ENCODE measurements at regions not wholly inside any gene's neighbourhood (a gene's known extent, or its start where the extent isn't known, plus 50 kb on each side); places are given as distances from the start of the nearest gene placed in this dataset.

GRCh38 chr2:187171318-187171717 is 276.7 kb downstream of the CALCRL start:
- Histone ChIP-seq H3K4me3 (replicated peaks in 1 of 3; ENCODE audit: low read depth in 2 of 3, low read length in 3 of 3) (no peak overlapping the region), H3K79me2 (ENCODE audit: insufficient read depth, low read length) (no peaks in the 10 kb centered on the region), H3K4me1 (ENCODE audit: control insufficient read depth in 1 of 2, insufficient read depth in 2 of 2, low read length in 2 of 2) (peaks cover 11 to 16% of the 10 kb centered on the region in 2 donors), H3K4me2 (replicated peaks; ENCODE audit: extremely low read depth, low read length, poor library complexity, severe bottlenecking) (no peak overlapping the region), H4K20me1 (ENCODE audit: insufficient read depth, low read length) (no peaks in the 10 kb centered on the region), H3K27me3 (ENCODE audit: control insufficient read depth in 2 of 2, insufficient read depth in 2 of 2, low read length in 2 of 2) (no peaks in the 10 kb centered on the region), H3K9me3 (replicated peaks in 1 of 2; ENCODE audit: control insufficient read depth in 1 of 2, insufficient read depth in 1 of 2, low read length in 2 of 2) (peaks cover 0 to 7% of the 10 kb centered on the region in 2 donors), H3K9ac (ENCODE audit: insufficient read depth, low read length, poor library complexity, severe bottlenecking) (no peak overlapping the region), H3K36me3 (replicated peaks in 1 of 2; ENCODE audit: control insufficient read depth in 1 of 2, insufficient read depth in 2 of 2, low read length in 2 of 2) (no peaks in the 10 kb centered on the region), H3K27ac (ENCODE audit: low read depth in 1 of 2, low read length in 2 of 2) (no peak overlapping the region), H2AFZ (ENCODE audit: insufficient read depth, low read depth, low read length, poor library complexity, severe bottlenecking) (no peak overlapping the region)
- DNase-seq = no peak
- Mint-ChIP-seq H3K9me3 (peaks cover 3 to 22% (median 8%) of the 10 kb centered on the region in 7 donors), H3K27me3 (ENCODE audit: low read depth in 3 of 3) (no peaks in the 10 kb centered on the region), H3K4me3 (no peak overlapping the region), H3K4me1 (peaks cover 16% of the 10 kb centered on the region), H3K27ac (peak overlapping the region in 2 of 7 donors; percentile 30 to 37), H3K36me3 (no peaks in the 10 kb centered on the region)
- intact Hi-C loops (cut with micrococcal nuclease) = no loop called here
- no CpG with 5 or more reads among the region's 3 CpGs for WGBS (ENCODE audit: insufficient coverage)
- no peak for TF ChIP-seq CTCF (IDR thresholded peaks at IDR 0.05)

- no peak for TF ChIP-seq CTCF (IDR thresholded peaks at IDR 0.05)
- no peak overlapping the region for H3K4me3 ChIP-seq (replicated peaks in 1 of 3; ENCODE audit: low read depth in 2 of 3, low read length in 3 of 3)
- peaks cover 0 to 4% of the 10 kb centered on the region in 2 donors for H3K9me3 ChIP-seq (replicated peaks in 1 of 2; ENCODE audit: control insufficient read depth in 1 of 2, insufficient read depth in 1 of 2, low read length in 2 of 2)
- Mint-ChIP-seq H3K36me3 (no peaks in the 10 kb centered on the region), H3K9me3 (peaks cover 3 to 16% (median 6%) of the 10 kb centered on the region in 7 donors), H3K27me3 (ENCODE audit: low read depth in 3 of 3) (no peaks in the 10 kb centered on the region), H3K4me3 (no peak overlapping the region), H3K4me1 (peaks cover 16% of the 10 kb centered on the region), H3K27ac (peak overlapping the region; percentile 42 to 96 (median 90))
- no peak overlapping the region for H3K9ac ChIP-seq (ENCODE audit: insufficient read depth, low read length, poor library complexity, severe bottlenecking)
- no peaks in the 10 kb centered on the region for H3K27me3 ChIP-seq (ENCODE audit: control insufficient read depth in 2 of 2, insufficient read depth in 2 of 2, low read length in 2 of 2)
- peak overlapping the region in 1 of 2 donors; percentile 63 for H3K27ac ChIP-seq (ENCODE audit: low read depth in 1 of 2, low read length in 2 of 2)
- no peak overlapping the region for H3K4me2 ChIP-seq (replicated peaks; ENCODE audit: extremely low read depth, low read length, poor library complexity, severe bottlenecking)
- no peaks in the 10 kb centered on the region for H3K36me3 ChIP-seq (replicated peaks in 1 of 2; ENCODE audit: control insufficient read depth in 1 of 2, insufficient read depth in 2 of 2, low read length in 2 of 2)
- no peak overlapping the region for H2AFZ ChIP-seq (ENCODE audit: insufficient read depth, low read depth, low read length, poor library complexity, severe bottlenecking)
- peaks cover 11 to 16% of the 10 kb centered on the region in 2 donors for H3K4me1 ChIP-seq (ENCODE audit: control insufficient read depth in 1 of 2, insufficient read depth in 2 of 2, low read length in 2 of 2)
- DNase-seq = no peak
- no peaks in the 10 kb centered on the region for H4K20me1 ChIP-seq (ENCODE audit: insufficient read depth, low read length)
- intact Hi-C loops (cut with micrococcal nuclease) = no loop called here
- H3K79me2 ChIP-seq (ENCODE audit: insufficient read depth, low read length) = no peaks in the 10 kb centered on the region
- WGBS (ENCODE audit: insufficient coverage) = 100% methylated on average over 1 of the region's 3 CpGs
These were observed 278.2 kb downstream of the CALCRL start for GRCh38 chr2:187169864-187170263.
